K562 (cell line): ENCODE measurements at regions not wholly inside any gene's neighbourhood (a gene's known extent, or its start where the extent isn't known, plus 50 kb on each side); places are given as distances from the start of the nearest gene placed in this dataset.

ENCODE experiments used
- ARID3B ChIP-seq: fragments of 250-450 bp; sonication (Bioruptor Pico); IDR thresholded peaks from 2 replicates; pipeline ENCODE4 v1.4.0; 2020; ENCODE audit warnings: borderline replicate concordance
- BRCA1 ChIP-seq, 2 experiments: fragments of 450-650 bp in 1 of 2; sonication (generic) in 1 of 2; formaldehyde crosslinking in 1 of 2; IDR thresholded peaks; 2 replicates each; pipeline versions ENCODE4 v1.5.0 to v1.6.1; 2017 to 2020; ENCODE audit warnings: mild to moderate bottlenecking in 1 of 2, missing genetic modification reagents in 1 of 2
- CTCF ChIP-seq, 3 experiments: IDR thresholded peaks in 2 of 3; conservative IDR thresholded peaks in 1 of 3; 2 replicates each; pipeline ENCODE4 v1.5.1; 2011 to 2012; ENCODE audit warnings: low read length in 3 of 3, mild to moderate bottlenecking in 3 of 3, control low read depth in 2 of 3, improper control_type of control experiment in 1 of 3, inconsistent platforms in 1 of 3, low read depth in 1 of 3, mixed read lengths in 1 of 3, moderate library complexity in 1 of 3; ENCODE audit not compliant: insufficient read depth in 2 of 3
- EP300 ChIP-seq: IDR thresholded peaks from 2 replicates; pipeline ENCODE4 v1.6.1; 2012; ENCODE audit warnings: low read length, improper control_type of control experiment
- EZH2 ChIP-seq: IDR thresholded peaks from 2 replicates; pipeline ENCODE4 v1.6.1; 2012; ENCODE audit warnings: low read depth, mild to moderate bottlenecking, inconsistent platforms, low read length, borderline replicate concordance
- MEF2A ChIP-seq: IDR thresholded peaks from 2 replicates; pipeline ENCODE4 v1.6.1; 2011; ENCODE audit warnings: low read depth, mild to moderate bottlenecking, low read length, moderate library complexity; ENCODE audit not compliant: control insufficient read depth
- NFE2L1 ChIP-seq: fragments of 450-650 bp; IDR thresholded peaks from 2 replicates; pipeline ENCODE4 v1.6.1; 2016; ENCODE audit warnings: missing genetic modification characterization, low read depth, mild to moderate bottlenecking, missing compliant biosample characterization, moderate library complexity, borderline replicate concordance
- NFIX ChIP-seq: fragments of 250-450 bp; sonication (Bioruptor Pico); IDR thresholded peaks from 2 replicates; pipeline ENCODE4 v1.4.0; 2020; ENCODE audit warnings: low read depth, mild to moderate bottlenecking, moderate library complexity
- POLR2A ChIP-seq: fragments of 450-650 bp; conservative IDR thresholded peaks from 2 replicates; pipeline ENCODE4 v1.6.1; 2016
- POLR2G ChIP-seq: fragments of 200-400 bp; formaldehyde crosslinking; IDR thresholded peaks from 2 replicates; pipeline ENCODE4 v1.6.1; 2017; ENCODE audit warnings: low read depth, mild to moderate bottlenecking, antibody characterized with exemption, low read length, moderate library complexity
- RAD21 ChIP-seq, 2 experiments: fragments of 250-450 bp in 1 of 2; fragments of 450-650 bp in 1 of 2; sonication (Bioruptor Pico) in 1 of 2; formaldehyde crosslinking in 1 of 2; IDR thresholded peaks in 1 of 2; conservative IDR thresholded peaks in 1 of 2; 2 replicates each; pipeline versions ENCODE4 v1.4.0 to v1.8.0; 2020 to 2022; ENCODE audit warnings: mild to moderate bottlenecking in 2 of 2, moderate library complexity in 1 of 2
- ZFP36 ChIP-seq: fragments of 150-350 bp; IDR thresholded peaks from 2 replicates; pipeline ENCODE4 v1.6.1; 2018; ENCODE audit warnings: low read length, low read depth; ENCODE audit not compliant: partially characterized antibody
- ZKSCAN8 ChIP-seq: fragments of 200-800 bp; sonication (Bioruptor generic); IDR thresholded peaks from 2 replicates; pipeline ENCODE4 v1.6.1; 2016; ENCODE audit warnings: missing genetic modification characterization, missing compliant biosample characterization
- TF ChIP-seq, protein P1 (sequence below): fragments of 250-450 bp; sonication (Bioruptor Pico); IDR thresholded peaks from 2 replicates; pipeline ENCODE4 v1.5.0; 2021; ENCODE audit warnings: mild to moderate bottlenecking, moderate library complexity

DNA sequence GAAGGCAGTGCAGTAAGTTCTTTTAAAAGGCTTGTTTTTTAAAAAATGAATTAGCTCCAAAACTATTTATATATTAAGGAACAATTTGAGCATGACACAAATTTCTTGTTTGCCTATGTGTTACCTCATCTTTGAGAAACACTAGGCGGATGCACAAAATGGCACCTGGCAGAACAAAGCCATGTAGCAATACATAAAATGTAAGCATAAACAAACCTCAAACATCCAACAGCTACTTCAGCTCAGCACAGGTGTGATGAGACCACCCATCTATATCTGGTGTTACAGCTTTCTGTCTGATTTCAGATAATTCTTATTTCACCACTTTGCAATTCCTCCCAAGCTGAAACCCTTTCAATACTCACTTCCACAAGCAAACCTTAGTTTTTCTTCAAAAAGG lies 221.2 kb upstream of the CNTN6 start:
- TF ChIP-seq ARID3B (CRISPR knock-in tag) (no peak), CTCF (IDR thresholded peaks at IDR 0.05 in 2 of 3, conservative IDR thresholded peaks at IDR 0.05 in 1 of 3; ENCODE audit: insufficient read depth in 2 of 3, low read depth in 1 of 3, low read length in 3 of 3) (no peak), BRCA1 (IDR thresholded peaks at IDR 0.05) (no peak), BRCA1 (CRISPR knock-in tag; IDR thresholded peaks at IDR 0.05) (no peak), MEF2A (no peak), NFE2L1 (tag) (no peak), POLR2A (no peak), ZFP36 (no peak), RAD21 (CRISPR knock-in tag; conservative IDR thresholded peaks at IDR 0.05 in 1 of 2, IDR thresholded peaks at IDR 0.05 in 1 of 2) (no peak), ZKSCAN8 (no peak), EP300 (no peak), NFIX (CRISPR knock-in tag) (no peak), EZH2 (no peak), POLR2G (no peak)
- TF ChIP-seq, protein P1, sequence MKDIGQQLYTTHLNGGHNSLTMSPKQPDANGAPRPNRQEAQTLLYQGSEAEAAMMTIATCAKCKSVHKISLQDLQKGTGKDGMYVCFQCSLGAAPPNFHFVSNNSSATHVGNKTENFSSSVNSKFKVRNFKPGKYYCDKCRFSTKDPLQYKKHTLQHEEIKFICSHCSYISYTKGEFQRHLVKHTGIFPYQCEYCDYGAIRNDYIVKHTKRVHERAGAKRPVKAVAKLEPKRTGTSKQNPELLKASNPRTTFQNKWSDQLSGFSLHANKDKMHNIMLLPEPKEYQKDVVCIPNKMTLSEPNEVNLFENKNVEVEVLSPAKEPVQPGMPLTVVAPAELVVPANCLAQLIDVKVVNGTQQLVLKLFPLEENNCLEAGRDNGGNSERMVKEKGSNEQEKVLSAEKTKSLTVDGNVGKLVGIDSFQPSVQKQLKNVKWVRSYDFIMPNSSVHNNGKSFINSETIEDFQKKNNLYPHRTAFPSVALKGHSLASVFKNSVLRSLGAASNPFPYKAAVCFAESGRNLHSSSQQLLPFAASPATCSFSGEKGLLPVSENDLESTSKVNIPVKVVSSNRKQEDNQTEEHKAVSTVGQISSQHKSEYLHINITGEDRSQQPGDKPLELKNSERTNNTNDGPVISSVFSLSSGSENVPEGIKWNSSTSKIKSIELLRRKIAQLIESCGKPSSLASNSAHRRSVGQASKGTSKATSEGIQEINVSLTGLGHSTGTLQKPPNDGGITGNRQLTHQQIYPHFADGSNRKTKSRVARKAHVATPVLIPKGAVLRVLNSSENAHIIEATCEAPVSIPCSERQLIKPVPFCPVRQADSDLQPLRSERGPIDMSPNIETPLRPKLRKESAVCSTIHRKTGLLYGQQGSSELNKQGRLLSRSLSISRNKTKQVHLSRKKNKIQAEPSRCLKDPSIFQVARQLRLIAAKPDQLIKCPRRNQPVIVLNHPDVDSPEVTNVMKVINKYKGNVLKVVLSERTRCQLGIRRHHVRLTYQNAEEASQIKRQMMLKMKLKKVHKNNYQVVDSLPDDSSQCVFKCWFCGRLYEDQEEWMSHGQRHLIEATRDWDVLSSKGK (CRISPR knock-in tag) = no peak
